ENCODE measurements at regions not wholly inside any gene's neighbourhood (a gene's known extent, or its start where the extent isn't known, plus 50 kb on each side); places are given as distances from the start of the nearest gene placed in this dataset.

DNA sequence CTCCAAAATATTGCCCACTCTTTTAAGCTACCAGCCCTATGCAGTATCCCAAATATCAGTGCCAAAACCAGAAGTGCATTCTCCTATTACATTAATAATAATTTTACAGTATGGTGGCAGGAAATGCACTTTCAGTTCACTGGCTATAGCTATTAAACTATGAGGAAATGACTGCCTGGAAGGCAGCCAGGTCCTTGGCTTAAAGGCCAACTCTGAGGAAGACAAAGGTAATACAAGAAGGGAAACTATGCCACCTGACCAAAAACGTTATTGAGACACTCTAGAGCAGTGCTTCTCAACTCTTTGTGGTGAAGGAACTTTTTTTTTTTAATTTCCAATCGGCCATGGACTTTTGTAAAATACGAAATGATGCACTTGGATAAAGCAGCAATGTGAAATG, 133.6 kb upstream of the VAMP7 start:
- TF ChIP-seq, protein P1, sequence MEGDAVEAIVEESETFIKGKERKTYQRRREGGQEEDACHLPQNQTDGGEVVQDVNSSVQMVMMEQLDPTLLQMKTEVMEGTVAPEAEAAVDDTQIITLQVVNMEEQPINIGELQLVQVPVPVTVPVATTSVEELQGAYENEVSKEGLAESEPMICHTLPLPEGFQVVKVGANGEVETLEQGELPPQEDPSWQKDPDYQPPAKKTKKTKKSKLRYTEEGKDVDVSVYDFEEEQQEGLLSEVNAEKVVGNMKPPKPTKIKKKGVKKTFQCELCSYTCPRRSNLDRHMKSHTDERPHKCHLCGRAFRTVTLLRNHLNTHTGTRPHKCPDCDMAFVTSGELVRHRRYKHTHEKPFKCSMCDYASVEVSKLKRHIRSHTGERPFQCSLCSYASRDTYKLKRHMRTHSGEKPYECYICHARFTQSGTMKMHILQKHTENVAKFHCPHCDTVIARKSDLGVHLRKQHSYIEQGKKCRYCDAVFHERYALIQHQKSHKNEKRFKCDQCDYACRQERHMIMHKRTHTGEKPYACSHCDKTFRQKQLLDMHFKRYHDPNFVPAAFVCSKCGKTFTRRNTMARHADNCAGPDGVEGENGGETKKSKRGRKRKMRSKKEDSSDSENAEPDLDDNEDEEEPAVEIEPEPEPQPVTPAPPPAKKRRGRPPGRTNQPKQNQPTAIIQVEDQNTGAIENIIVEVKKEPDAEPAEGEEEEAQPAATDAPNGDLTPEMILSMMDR (IDR thresholded peaks at IDR 0.05; ENCODE audit: low read depth, low read length), result no peak
- TF ChIP-seq MYC (IDR thresholded peaks at IDR 0.05; ENCODE audit: low read depth, low read length) (no peak), POLR2A (IDR thresholded peaks at IDR 0.05; ENCODE audit: extremely low read depth, insufficient read length) (no peak)
- TF ChIP-seq, protein P2, sequence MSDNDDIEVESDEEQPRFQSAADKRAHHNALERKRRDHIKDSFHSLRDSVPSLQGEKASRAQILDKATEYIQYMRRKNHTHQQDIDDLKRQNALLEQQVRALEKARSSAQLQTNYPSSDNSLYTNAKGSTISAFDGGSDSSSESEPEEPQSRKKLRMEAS (IDR thresholded peaks at IDR 0.05; ENCODE audit: low read depth, low read length), result no peak
